Spleen (tissue), 7 donors: ENCODE measurements at regions not wholly inside any gene's neighbourhood (a gene's known extent, or its start where the extent isn't known, plus 50 kb on each side); places are given as distances from the start of the nearest gene placed in this dataset.

ENCODE experiments used
- CTCF ChIP-seq, 11 experiments: fragments of 200-600 bp in 7 of 11; fragments of 450-650 bp in 4 of 11; sonication (generic) in 4 of 11; IDR thresholded peaks in 8 of 11; conservative IDR thresholded peaks in 3 of 11; 1 replicate in 7 of 11; 2 replicates in 4 of 11; pipeline versions ENCODE4 v1.4.0 to v1.8.0; 2016 to 2021; ENCODE audit warnings: antibody characterized with exemption in 11 of 11, inconsistent platforms in 4 of 11, mild to moderate bottlenecking in 1 of 11
- POLR2A ChIP-seq, 3 donors: fragments of 450-650 bp; IDR thresholded peaks; one replicate each; pipeline ENCODE4 v1.5.1; 2017; ENCODE audit warnings: antibody characterized with exemption in 3 of 3, mild to moderate bottlenecking in 1 of 3
- donor health status: DM: no; HTN: no; CAD: no; lungs with moderate emphysema.
- donor health status: DM: no; HTN: no; CAD: no.
- donor health status: DM: no; HTN: no; CAD: no.

- no peak for TF ChIP-seq POLR2A (IDR thresholded peaks at IDR 0.05)
- TF ChIP-seq CTCF (IDR thresholded peaks at IDR 0.05 in 8 of 11, conservative IDR thresholded peaks at IDR 0.05 in 3 of 11): no peak
Measured at GRCh38 chr1:5571438-5571837, 420.8 kb downstream of the NPHP4 start.
